IMR-90 (cell line): ENCODE measurements at regions not wholly inside any gene's neighbourhood (a gene's known extent, or its start where the extent isn't known, plus 50 kb on each side); places are given as distances from the start of the nearest gene placed in this dataset.

Source experiments
- ATAC-seq: fragments of 200-7000 bp; cut with Tn5 transposase; 2 replicates; pipeline ENCODE4 v1.9.1; 2020; ENCODE audit warnings: low read depth, mild to moderate bottlenecking, moderate library complexity
- BruUV-seq: library from RNA; stranded (reverse); fragments of 400-500 nt; replicated peaks from 2 replicates; lab custom pipeline; 2021; lab: Mats Ljungman, UMichigan
- CTCF ChIA-PET: fragments of 300-600 bp; formaldehyde crosslinking; extraction: SDS; loops from one replicate; lab custom pipeline; 2021; ENCODE audit warnings: antibody characterized with exemption; lab: Yijun Ruan, JAX
- POLR2A ChIA-PET: fragments of 300-600 bp; sonication (Branson Sonifier 250); formaldehyde crosslinking; loops from one replicate; lab custom pipeline; 2022; ENCODE audit warnings: antibody characterized with exemption; ENCODE audit not compliant: unreplicated experiment; lab: Charles Lee
- DNase-seq: peaks from one replicate; pipeline ENCODE4 v3.0.0; 2013
- H2AFZ ChIP-seq: replicated peaks from 2 replicates; pipeline ENCODE3; 2013; ENCODE audit warnings: low read length, mild to moderate bottlenecking; ENCODE audit not compliant: poor library complexity
- H2AK5ac ChIP-seq: 2 replicates; pipeline ENCODE4 v1.6.1; 2013; ENCODE audit warnings: low read depth, low read length, inconsistent platforms
- H2AK9ac ChIP-seq: replicated peaks from 2 replicates; pipeline ENCODE3; 2013; ENCODE audit warnings: mild to moderate bottlenecking, low read depth, low read length, moderate library complexity; ENCODE audit not compliant: poor library complexity
- H2BK120ac ChIP-seq: 2 replicates; pipeline ENCODE4 v1.6.1; 2013; ENCODE audit warnings: low read depth, low read length, inconsistent platforms
- H2BK15ac ChIP-seq: 3 replicates; pipeline ENCODE4 v1.6.1; 2013; ENCODE audit warnings: low read depth, low read length, inconsistent platforms
- H2BK20ac ChIP-seq: 2 replicates; pipeline ENCODE4 v1.6.1; 2013; ENCODE audit warnings: low read depth, mild to moderate bottlenecking, inconsistent platforms, low read length, moderate library complexity
- H2BK5ac ChIP-seq: 2 replicates; pipeline ENCODE4 v1.6.1; 2013; ENCODE audit warnings: mild to moderate bottlenecking, low read depth, low read length, inconsistent platforms; ENCODE audit not compliant: poor library complexity, severe bottlenecking
- H3K14ac ChIP-seq: replicated peaks from 2 replicates; pipeline ENCODE4 v1.6.1; 2013; ENCODE audit warnings: low read depth, low read length, inconsistent platforms
- H3K18ac ChIP-seq: 2 replicates; pipeline ENCODE4 v1.6.1; 2013; ENCODE audit warnings: low read depth, low read length, control low read depth
- H3K23ac ChIP-seq: 2 replicates; pipeline ENCODE4 v1.6.1; 2013; ENCODE audit warnings: low read depth, low read length, inconsistent platforms
- H3K27ac ChIP-seq: 2 replicates; pipeline ENCODE4 v1.5.1; 2013; ENCODE audit warnings: mild to moderate bottlenecking, control low read depth, low read length; ENCODE audit not compliant: insufficient read depth
- H3K27me3 ChIP-seq: 2 replicates; pipeline ENCODE4 v1.6.1; 2013; ENCODE audit warnings: low read length; ENCODE audit not compliant: control insufficient read depth, insufficient read depth
- H3K36me3 ChIP-seq: 2 replicates; pipeline ENCODE4 v1.6.1; 2013; ENCODE audit warnings: low read length, mixed read lengths; ENCODE audit not compliant: control insufficient read depth, insufficient read depth
- H3K4ac ChIP-seq: 2 replicates; pipeline ENCODE4 v1.6.1; 2013; ENCODE audit warnings: low read depth, low read length, inconsistent platforms
- H3K4me1 ChIP-seq: 2 replicates; pipeline ENCODE4 v1.6.1; 2013; ENCODE audit warnings: low read length, mixed read lengths; ENCODE audit not compliant: control insufficient read depth, insufficient read depth
- H3K4me2 ChIP-seq: 2 replicates; pipeline ENCODE4 v1.6.1; 2013; ENCODE audit warnings: low read depth, mild to moderate bottlenecking, control low read depth, low read length, moderate library complexity
- H3K4me3 ChIP-seq: 2 replicates; pipeline ENCODE4 v1.5.1; 2013; ENCODE audit warnings: low read depth, mild to moderate bottlenecking, control low read depth, low read length, moderate library complexity; ENCODE audit not compliant: insufficient read depth
- H3K56ac ChIP-seq: 2 replicates; pipeline ENCODE4 v1.6.1; 2013; ENCODE audit warnings: low read length, inconsistent platforms; ENCODE audit not compliant: insufficient read depth; ENCODE audit errors: extremely low read depth
- H3K79me1 ChIP-seq, 2 experiments: 2 replicates each; pipeline ENCODE4 v1.6.1; 2013; ENCODE audit warnings: low read length in 2 of 2, inconsistent platforms in 1 of 2, low read depth in 1 of 2
- H3K9ac ChIP-seq: 2 replicates; pipeline ENCODE4 v1.6.1; 2013; ENCODE audit warnings: low read depth, low read length, control low read depth
- H3K9me1 ChIP-seq: 2 replicates; pipeline ENCODE4 v1.6.1; 2013; ENCODE audit warnings: low read length, inconsistent platforms; ENCODE audit not compliant: insufficient read depth
- H3K9me3 ChIP-seq: 2 replicates; pipeline ENCODE4 v1.6.1; 2013; ENCODE audit warnings: low read length; ENCODE audit not compliant: control insufficient read depth, insufficient read depth
- H4K20me1 ChIP-seq: 2 replicates; pipeline ENCODE4 v1.6.1; 2013; ENCODE audit warnings: low read length, inconsistent platforms; ENCODE audit not compliant: insufficient read depth
- H4K5ac ChIP-seq: 2 replicates; pipeline ENCODE4 v1.6.1; 2013; ENCODE audit warnings: mild to moderate bottlenecking, low read depth, low read length, control low read depth
- H4K8ac ChIP-seq, 2 experiments: 2 replicates each; pipeline ENCODE4 v1.6.1; 2013; ENCODE audit warnings: low read depth in 2 of 2, low read length in 2 of 2, control low read depth in 1 of 2, inconsistent platforms in 1 of 2
- H4K91ac ChIP-seq: 2 replicates; pipeline ENCODE4 v1.6.1; 2013; ENCODE audit warnings: low read depth, low read length, inconsistent platforms; ENCODE audit not compliant: insufficient read depth
- BHLHE40 ChIP-seq: fragments of 150-350 bp; IDR thresholded peaks from 2 replicates; pipeline ENCODE4 v1.6.1; 2016; ENCODE audit warnings: mild to moderate bottlenecking, low read depth, low read length
- CEBPB ChIP-seq: IDR thresholded peaks from 2 replicates; pipeline ENCODE4 v1.6.1; 2012; ENCODE audit warnings: low read depth, low read length, improper control_type of control experiment
- CHD1 ChIP-seq: IDR thresholded peaks from 2 replicates; pipeline ENCODE4 v1.6.1; 2012; ENCODE audit warnings: low read depth, low read length, improper control_type of control experiment
- CTCF ChIP-seq: conservative IDR thresholded peaks from 2 replicates; pipeline ENCODE4 v1.5.1; 2012; ENCODE audit warnings: mild to moderate bottlenecking, low read depth, low read length, improper control_type of control experiment
- ELK1 ChIP-seq: fragments of 150-350 bp; IDR thresholded peaks from 2 replicates; pipeline ENCODE4 v1.6.1; 2016; ENCODE audit warnings: low read depth, mild to moderate bottlenecking, low read length, moderate library complexity, borderline replicate concordance
- FOS ChIP-seq: fragments of 150-350 bp; IDR thresholded peaks from 2 replicates; pipeline ENCODE4 v1.6.1; 2016; ENCODE audit warnings: low read depth, low read length
- MAFK ChIP-seq: IDR thresholded peaks from 2 replicates; pipeline ENCODE4 v1.6.1; 2012; ENCODE audit warnings: low read depth, low read length, improper control_type of control experiment
- MAZ ChIP-seq: IDR thresholded peaks from 2 replicates; pipeline ENCODE4 v1.6.1; 2012; ENCODE audit warnings: low read depth, mild to moderate bottlenecking, low read length, improper control_type of control experiment, moderate library complexity, borderline replicate concordance
- MXI1 ChIP-seq: IDR thresholded peaks from 2 replicates; pipeline ENCODE4 v1.6.1; 2012; ENCODE audit warnings: low read depth, mild to moderate bottlenecking, low read length, moderate library complexity, borderline replicate concordance
- NFE2L2 ChIP-seq: fragments of 150-350 bp; IDR thresholded peaks from 2 replicates; pipeline ENCODE4 v1.6.1; 2016; ENCODE audit warnings: low read depth, mild to moderate bottlenecking, low read length
- POLR2A ChIP-seq: IDR thresholded peaks from 2 replicates; pipeline ENCODE4 v1.6.1; 2012; ENCODE audit warnings: mild to moderate bottlenecking, low read depth, low read length
- RAD21 ChIP-seq: IDR thresholded peaks from 2 replicates; pipeline ENCODE4 v1.6.1; 2012; ENCODE audit warnings: low read length, improper control_type of control experiment
- RCOR1 ChIP-seq: IDR thresholded peaks from 2 replicates; pipeline ENCODE4 v1.6.1; 2012; ENCODE audit warnings: mild to moderate bottlenecking, low read length, improper control_type of control experiment; ENCODE audit not compliant: insufficient replicate concordance
- RFX5 ChIP-seq: IDR thresholded peaks from 2 replicates; pipeline ENCODE4 v1.8.0; 2012; ENCODE audit warnings: low read depth, mild to moderate bottlenecking, low read length, moderate library complexity
- SMC3 ChIP-seq: fragments of 150-350 bp; IDR thresholded peaks from 2 replicates; pipeline ENCODE4 v1.6.1; 2016; ENCODE audit warnings: low read depth, mild to moderate bottlenecking, antibody characterized with exemption, low read length, moderate library complexity
- USF2 ChIP-seq: fragments of 150-350 bp; IDR thresholded peaks from 2 replicates; pipeline ENCODE4 v1.6.1; 2017; ENCODE audit warnings: mild to moderate bottlenecking, antibody characterized with exemption, low read length, low read depth
- dilution Hi-C: fragments of 300-500 bp; cut with HindIII; formaldehyde crosslinking; loops from one replicate; pipeline ENCODE4 v1.14.3; 2018; ENCODE audit warnings: low sequenced_read_pairs; ENCODE audit not compliant: unreplicated experiment
- in situ Hi-C: fragments of 300-500 bp; cut with MboI; formaldehyde crosslinking; loops from 3 replicates; pipeline ENCODE4 v1.14.3; 2019; ENCODE audit warnings: low sequenced_read_pairs, inconsistent platforms, mixed read lengths
- intact Hi-C: fragments of 100-400 bp; cut with micrococcal nuclease; formaldehyde crosslinking; loops from 2 replicates; pipeline ENCODE4 v1.10.0; 2022

GRCh38 chr9:116039893-116040292, 113.7 kb upstream of the PAPPA start:
- Histone ChIP-seq H3K4me2 (peak overlapping the region; percentile 31; the same call in 1 of the 2 replicates), H4K20me1 (no peaks in the 10 kb centered on the region), H3K18ac (peak overlapping the region; percentile 91), H2BK5ac (no peak overlapping the region), H3K27me3 (no peaks in the 10 kb centered on the region), H2AK5ac (no peak overlapping the region), H2BK120ac (peak overlapping the region; percentile 26; the same call in 1 of the 2 replicates), H4K5ac (peak overlapping the region; percentile 82; the same call in 1 of the 2 replicates), H3K23ac (no peak overlapping the region), H3K36me3 (no peaks in the 10 kb centered on the region), H2BK15ac (no peak overlapping the region), H3K14ac (0 out of 2 replicates have a peak overlapping the region, but pooled peaks have one; percentile 30), H4K91ac (no peak overlapping the region), H2AFZ (no peak overlapping the region), H2BK20ac (0 out of 2 replicates have a peak overlapping the region, but pooled peaks have one; percentile 52), H4K8ac (no peak overlapping the region), H3K4me1 (no peaks in the 10 kb centered on the region; the same call in 1 of the 2 replicates), H3K79me1 (no peaks in the 10 kb centered on the region), H3K9me1 (no peaks in the 10 kb centered on the region), H3K9ac (no peak overlapping the region), H2AK9ac (no peak overlapping the region), H3K4ac (no peak overlapping the region), H3K9me3 (no peaks in the 10 kb centered on the region), H3K4me3 (no peak overlapping the region), H3K27ac (no peak overlapping the region), H3K56ac (no peak overlapping the region)
- POLR2A ChIA-PET: no interaction called here
- in situ Hi-C loops: no loop called here
- DNase-seq (no peak), ATAC-seq (peak; percentile 24; the same call in 1 of the 2 replicates)
- dilution Hi-C loops: no loop called here
- no TSS peak for BruUV-seq
- CTCF ChIA-PET: no interaction called here
- intact Hi-C loops: no loop called here
- TF ChIP-seq MAFK (no peak), MXI1 (no peak), ELK1 (no peak), RFX5 (no peak), BHLHE40 (no peak), CHD1 (no peak), MAZ (no peak), POLR2A (no peak), CEBPB (no peak), SMC3 (no peak), CTCF (no peak), NFE2L2 (no peak), USF2 (no peak), RCOR1 (no peak), FOS (no peak), RAD21 (no peak)
